AG04450 (cell line): ENCODE measurements at regions not wholly inside any gene's neighbourhood (a gene's known extent, or its start where the extent isn't known, plus 50 kb on each side); places are given as distances from the start of the nearest gene placed in this dataset.

Experiments used
- CTCF ChIA-PET: fragments of 300-600, 350-600 bp; formaldehyde crosslinking; extraction: SDS; loops from one replicate; lab custom pipeline; 2022; ENCODE audit warnings: antibody characterized with exemption, inconsistent platforms; lab: Charles Lee
- POLR2A ChIA-PET: fragments of 350-600 bp; formaldehyde crosslinking; extraction: SDS; loops from one replicate; lab custom pipeline; 2021; ENCODE audit warnings: antibody characterized with exemption, inconsistent platforms; lab: Yijun Ruan, JAX
- DNase-seq: peaks from one replicate; pipeline ENCODE4 v3.0.0-alpha.2; 2011; ENCODE audit warnings: low read depth, low spot score
- H3K27ac ChIP-seq: one replicate; pipeline ENCODE4 v1.5.1; 2012; ENCODE audit warnings: low read depth, low read length, control low read depth
- H3K27me3 ChIP-seq: one replicate; pipeline ENCODE4 v1.6.0; 2012; ENCODE audit warnings: low read length; ENCODE audit not compliant: control insufficient read depth, insufficient read depth
- H3K4me3 ChIP-seq: 2 replicates; pipeline ENCODE4 v1.5.1; 2011; ENCODE audit warnings: mild to moderate bottlenecking, low read depth, low read length, control low read depth
- H3K9me3 ChIP-seq: 2 replicates; pipeline ENCODE4 v1.5.1; 2012; ENCODE audit warnings: low read length; ENCODE audit not compliant: control insufficient read depth, insufficient read depth
- CTCF ChIP-seq: IDR thresholded peaks from 2 replicates; pipeline ENCODE4 v1.5.1; 2011; ENCODE audit warnings: low read depth, low read length, control low read depth, inconsistent platforms

DNA sequence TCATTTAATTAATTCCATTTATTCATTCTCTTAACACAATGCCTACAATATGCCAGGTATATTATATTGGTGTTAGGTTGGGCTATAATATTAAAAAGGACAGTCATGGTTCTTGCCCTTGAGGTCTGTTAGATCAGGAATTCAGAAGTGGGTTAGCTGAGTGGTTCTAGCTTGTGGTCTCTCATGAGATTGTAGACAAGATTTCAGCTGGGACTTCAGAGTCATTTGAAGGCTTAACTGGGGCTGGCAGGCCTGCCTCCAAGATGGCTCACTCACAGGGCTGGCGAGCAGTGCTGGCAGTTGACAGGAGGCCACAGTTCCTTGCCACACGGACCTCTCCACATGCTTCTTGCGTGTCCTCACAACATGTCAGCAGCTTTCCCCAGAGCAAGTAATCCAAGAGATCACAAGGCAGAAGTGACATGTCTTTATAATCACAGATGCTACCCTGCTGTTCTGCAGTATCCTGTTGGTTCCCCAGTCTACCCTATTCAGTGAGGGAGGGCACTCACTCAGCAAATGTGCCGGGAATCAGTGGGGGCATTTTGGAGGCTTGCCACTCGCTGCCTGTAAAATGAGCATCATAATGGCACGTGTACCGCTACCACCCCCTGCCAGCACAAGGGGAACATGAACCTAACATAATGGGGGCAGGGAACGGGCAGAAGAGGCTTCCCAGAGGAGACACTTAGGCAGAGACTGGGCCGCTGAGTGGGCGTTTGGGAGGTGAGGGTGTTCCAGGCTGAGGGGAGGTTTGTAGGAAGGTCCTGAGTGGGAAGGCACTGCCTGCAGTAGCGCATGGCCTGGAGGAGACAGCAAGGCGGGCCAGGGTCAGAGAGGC, 70.0 kb downstream of the EXOSC2 start:
- ChIA-PET POLR2A (interaction anchor here (0.6 to 0.7 kb wide), 3 partner anchors 16 to 273 kb away, joined by 4 to 5 read pairs (median 4); no protein-coding TSS in a partner anchor), CTCF (interaction anchor here (0.6 to 2.4 kb wide), 7 partner anchors 9 to 179 kb away, joined by 3 to 10 read pairs (median 6); no protein-coding TSS in a partner anchor)

DNA sequence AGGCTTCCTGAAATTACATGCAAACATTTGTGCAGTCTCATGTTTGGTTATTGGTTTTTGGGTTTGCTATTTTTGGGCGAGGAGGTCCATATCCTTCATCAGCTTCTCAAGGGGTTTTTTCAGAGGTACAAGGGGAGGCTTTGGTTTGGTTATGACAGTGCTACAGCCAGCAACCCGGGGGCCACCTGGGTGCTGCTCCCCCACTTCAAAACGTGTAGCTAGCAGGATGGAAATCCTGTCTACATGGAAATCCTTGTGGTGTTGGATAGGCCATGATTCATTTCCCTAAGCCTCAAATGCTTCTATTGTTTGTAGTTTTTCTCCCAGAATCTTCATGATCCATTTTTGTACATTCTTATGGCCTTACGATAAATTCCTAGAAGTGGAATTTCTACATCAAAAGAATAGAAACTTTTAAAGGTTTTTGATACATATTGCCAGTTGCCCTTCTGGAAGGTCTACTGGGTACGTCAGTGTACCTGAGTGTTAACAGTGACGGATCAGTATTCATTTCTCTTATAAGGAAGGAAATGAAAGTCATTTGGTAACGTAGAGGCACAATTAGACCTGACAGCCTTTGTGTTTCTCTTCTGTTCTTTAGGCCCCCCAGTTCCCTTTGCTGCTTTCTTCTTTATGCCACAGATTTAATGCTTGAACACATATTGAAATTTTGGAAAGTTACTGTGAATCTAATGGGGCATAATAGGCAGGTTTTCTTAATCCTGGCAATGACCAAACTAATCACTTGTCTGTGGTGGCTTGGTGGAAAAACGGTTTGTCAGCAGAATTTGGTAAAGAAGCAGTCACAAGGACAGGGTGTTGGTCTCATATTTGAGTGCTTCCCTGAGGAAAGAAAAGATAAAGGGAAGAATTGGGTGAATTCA, 69.7 kb upstream of the ABL1 start:
- TF ChIP-seq CTCF, result no peak
- ChIA-PET CTCF (interaction anchor here (2.1 to 2.4 kb wide), 2 partner anchors 64 to 102 kb away, joined by 8 to 10 read pairs; no protein-coding TSS in a partner anchor), POLR2A (no interaction called here)
- no peak for DNase-seq
- no peaks in the 10 kb centered on the region for H3K27me3 ChIP-seq
- no peak overlapping the region for H3K4me3 ChIP-seq
- peaks cover 2% of the 10 kb centered on the region; the same call in 1 of the 2 replicates for H3K9me3 ChIP-seq
- H3K27ac ChIP-seq, result no peak overlapping the region

More for the DNA sequence above, 70.0 kb downstream of the EXOSC2 start:
- Histone ChIP-seq H3K4me3 (no peak overlapping the region), H3K27ac (peak overlapping the region; percentile 22), H3K27me3 (no peaks in the 10 kb centered on the region), H3K9me3 (peaks cover 2% of the 10 kb centered on the region; the same call in 1 of the 2 replicates)
- DNase-seq, result no peak
- no peak for TF ChIP-seq CTCF

GRCh38 chr9:130766021-130766926, 68.8 kb upstream of the ABL1 start:
- TF ChIP-seq CTCF, result no peak
- POLR2A ChIA-PET, result interaction anchor here (0.6 kb wide), 1 partner anchor 51 kb away, joined by 3 read pairs; no protein-coding TSS in a partner anchor
- Histone ChIP-seq H3K27me3 (no peaks in the 10 kb centered on the region), H3K27ac (peak overlapping the region; percentile 4), H3K4me3 (no peak overlapping the region), H3K9me3 (peaks cover 2% of the 10 kb centered on the region; the same call in 1 of the 2 replicates)
- CTCF ChIA-PET, result interaction anchor here (7.8 kb wide), 1 partner anchor 98 kb away, joined by 121 read pairs; no protein-coding TSS in a partner anchor
- DNase-seq, result no peak

GRCh38 chr9:130766927-130767307, 68.1 kb upstream of the ABL1 start:
- TF ChIP-seq CTCF, result no peak
- CTCF ChIA-PET, result interaction anchor here (7.8 kb wide), 1 partner anchor 97 kb away, joined by 121 read pairs; no protein-coding TSS in a partner anchor
- no peak for DNase-seq
- Histone ChIP-seq H3K4me3 (no peak overlapping the region), H3K27ac (no peak overlapping the region), H3K9me3 (peaks cover 2% of the 10 kb centered on the region; the same call in 1 of the 2 replicates), H3K27me3 (no peaks in the 10 kb centered on the region)
- POLR2A ChIA-PET, result interaction anchor here (0.6 kb wide), 1 partner anchor 51 kb away, joined by 3 read pairs; no protein-coding TSS in a partner anchor
